Sciatic nerve (tissue), 2 donors: ENCODE measurements at regions not wholly inside any gene's neighbourhood (a gene's known extent, or its start where the extent isn't known, plus 50 kb on each side); places are given as distances from the start of the nearest gene placed in this dataset.
"Not testable (repeated sequence)": the region's sequence is repeated elsewhere in the genome, so short reads cannot be mapped to it uniquely, and the experiment has no call there.

Source experiments
- ATAC-seq: fragments of 200-7000 bp; cut with Tn5 transposase; one replicate; pipeline ENCODE4 v1.9.1; 2020; ENCODE audit warnings: mild to moderate bottlenecking, moderate library complexity
- DNase-seq: peaks from one replicate; pipeline ENCODE4 v3.0.0-alpha.2; 2020; ENCODE audit warnings: low spot score
- intact Hi-C: fragments of 100-400 bp; cut with DNase I; formaldehyde crosslinking; loops from one replicate; pipeline ENCODE4 v1.14.2; 2022
- donor health status: DM: no; HTN: no; CAD: no.
- donor health status: DM: no; HTN: no; CAD: no.

DNA sequence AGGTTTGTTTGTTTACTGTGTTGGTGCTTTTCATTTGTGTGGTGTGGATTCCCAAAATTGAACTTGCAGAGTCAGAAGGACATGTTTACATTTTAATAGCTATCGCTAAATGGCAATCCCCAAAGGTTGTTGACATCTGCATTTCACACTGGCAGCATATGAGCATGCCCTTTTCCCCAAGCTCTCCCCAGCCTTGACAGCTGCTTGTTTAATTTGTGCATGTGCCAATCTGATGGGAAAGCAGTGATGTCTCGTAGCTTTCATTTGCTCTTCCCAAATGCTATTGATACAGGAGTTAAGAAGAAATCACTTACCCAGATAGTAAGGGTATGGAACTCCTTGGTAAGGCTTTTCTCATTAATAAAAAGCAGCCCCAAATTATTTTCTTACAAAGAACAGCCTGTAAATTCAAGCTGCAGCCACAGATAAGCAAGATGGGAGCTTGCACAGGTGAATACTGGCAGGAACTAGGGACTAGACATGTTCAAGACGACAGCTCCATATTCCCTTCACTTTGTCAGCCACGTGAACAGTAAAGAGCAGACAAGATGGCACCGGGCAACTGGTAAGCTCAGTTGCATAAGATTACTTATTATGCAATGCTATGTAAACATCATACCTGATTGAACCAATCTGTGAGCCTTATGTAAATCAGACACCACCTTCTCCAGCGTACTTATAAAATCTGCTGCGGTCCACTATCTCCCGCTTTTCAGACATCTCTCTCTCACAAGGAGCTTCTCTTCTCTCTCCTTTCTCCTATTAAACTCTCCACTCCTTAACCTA, 87.4 kb downstream of the IGLL5 start:
- ATAC-seq, result no peak
- no peak for DNase-seq
- intact Hi-C loops, result no loop called here

DNA sequence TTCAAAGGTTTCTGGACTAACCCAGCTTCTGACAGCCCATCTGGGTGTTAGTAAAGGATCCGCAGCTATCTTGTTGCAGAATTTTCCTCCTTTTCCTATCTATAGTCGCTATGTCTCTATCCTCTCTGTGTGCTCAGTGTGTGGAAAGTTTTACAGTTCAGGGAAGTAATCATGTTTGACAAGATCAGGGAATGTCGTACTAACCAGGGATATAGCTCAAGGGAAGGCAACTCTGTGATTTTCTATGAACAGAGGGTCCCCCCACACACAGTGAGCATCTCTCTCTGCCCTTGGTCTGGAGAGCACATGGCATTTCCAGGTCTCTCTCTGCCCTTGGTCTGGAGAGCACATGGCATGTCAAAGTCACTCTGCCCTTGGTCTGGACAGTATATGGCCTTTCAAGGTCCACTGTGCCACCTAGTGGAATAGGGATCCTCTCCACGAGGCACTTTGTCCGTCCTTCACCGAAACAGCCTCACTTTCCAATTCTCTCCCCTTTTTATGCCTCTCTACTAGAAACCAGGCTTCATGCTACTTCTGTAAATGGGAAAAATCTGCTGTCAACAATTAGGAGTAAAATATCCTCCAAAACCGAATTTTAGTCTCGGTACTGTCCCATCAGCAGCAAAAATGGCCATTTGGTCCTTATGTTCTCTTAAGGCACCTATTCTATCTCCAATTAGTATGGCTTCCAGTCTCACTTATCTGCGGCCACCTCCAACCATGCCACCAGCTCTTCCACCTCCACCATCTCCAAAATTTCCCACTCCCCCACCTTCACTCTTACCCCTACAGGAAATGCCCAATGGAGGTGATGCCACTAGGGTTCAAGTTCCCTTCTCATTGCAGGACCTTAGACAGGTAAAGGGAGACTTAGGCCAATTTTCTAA, 88.7 kb downstream of the IGLL5 start:
- no peak for ATAC-seq
- intact Hi-C loops, result no loop called here
- no peak for DNase-seq

DNA sequence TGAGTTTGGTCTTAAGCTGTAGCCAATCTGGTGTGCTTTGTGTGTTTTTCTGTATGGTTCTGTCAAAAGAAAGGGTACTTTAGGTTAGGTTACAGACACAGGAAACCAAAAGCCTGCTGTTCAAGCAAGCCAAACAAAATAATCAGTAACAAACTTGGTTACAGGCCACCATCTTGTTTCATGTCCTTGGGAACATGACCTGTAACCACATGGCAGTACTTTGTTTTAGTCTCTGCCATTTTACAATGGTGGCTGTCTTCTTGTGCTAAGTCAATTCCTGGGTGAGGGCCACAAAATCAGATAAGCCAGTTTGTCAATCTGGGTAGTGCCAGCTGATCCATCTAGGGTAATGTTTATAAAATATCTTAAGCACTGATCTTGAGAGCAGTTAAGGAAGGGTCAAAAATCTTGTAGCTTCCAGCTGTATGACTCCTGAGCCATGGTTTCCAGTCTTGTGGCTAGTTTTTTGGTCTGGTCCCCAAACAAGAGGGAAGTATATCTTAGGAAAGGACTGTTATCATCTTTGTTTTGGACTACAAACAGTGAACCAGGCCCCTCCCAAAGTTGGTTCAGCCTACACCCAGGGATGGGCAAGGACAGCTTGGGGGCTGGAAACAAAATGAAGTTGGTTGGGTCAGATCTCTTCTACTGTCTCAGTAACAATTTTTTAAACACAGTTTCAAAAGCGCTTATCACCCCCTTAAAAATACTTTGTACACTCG, 90.0 kb downstream of the IGLL5 start:
- DNase-seq, result no peak
- ATAC-seq, result no peak
- intact Hi-C loops, result no loop called here

DNA sequence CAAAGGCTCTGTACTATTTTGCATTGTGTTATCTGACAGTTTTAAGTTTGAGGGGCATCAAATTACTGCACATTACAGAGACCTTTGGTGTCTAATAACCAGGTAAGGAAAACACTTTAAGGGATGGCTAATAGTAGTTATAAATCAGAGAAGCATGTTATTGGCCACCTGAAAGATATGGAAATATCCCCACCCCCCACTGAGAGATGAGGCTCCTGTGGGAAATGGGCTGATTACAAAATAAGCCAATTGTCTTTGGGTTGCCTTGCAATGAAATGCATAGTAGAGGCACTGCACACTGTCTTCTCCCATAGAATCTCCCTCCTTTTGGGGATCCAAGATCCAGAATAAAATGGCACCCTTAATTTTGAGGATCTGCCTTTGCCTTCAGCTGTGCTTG, 91.0 kb downstream of the IGLL5 start:
- intact Hi-C loops, result no loop called here
- ATAC-seq, result no peak
- DNase-seq, result no peak

DNA sequence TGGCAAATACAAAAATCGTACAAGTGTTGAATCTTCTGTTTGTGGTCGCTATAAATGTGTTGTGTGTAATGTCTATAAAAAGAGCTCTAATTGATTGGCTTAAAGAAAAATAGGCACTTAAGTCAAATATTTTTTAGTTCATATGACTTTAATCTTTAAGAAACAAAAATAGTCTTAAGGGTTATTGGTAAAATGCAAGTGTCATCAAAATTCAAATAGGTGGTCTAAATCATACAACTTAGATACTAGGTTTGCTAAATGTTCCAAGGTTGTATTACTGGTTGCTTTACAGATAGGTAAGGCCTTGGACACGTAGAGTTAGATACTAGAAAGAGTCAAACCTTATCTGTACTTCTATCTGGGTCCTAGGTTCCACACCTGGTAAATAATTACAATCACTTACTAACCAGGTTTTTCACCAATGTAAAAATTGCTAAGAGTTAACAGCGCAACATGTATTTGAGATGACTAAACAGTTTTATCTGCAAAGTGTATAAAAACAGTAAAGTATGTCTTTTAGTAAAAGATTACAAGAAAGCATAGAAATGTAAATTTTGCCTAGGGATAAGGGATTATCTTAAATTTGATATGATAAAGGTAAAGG, 91.1 kb upstream of the GNAZ start:
- ATAC-seq, result no peak
- DNase-seq, result no peak
- intact Hi-C loops, result no loop called here

DNA sequence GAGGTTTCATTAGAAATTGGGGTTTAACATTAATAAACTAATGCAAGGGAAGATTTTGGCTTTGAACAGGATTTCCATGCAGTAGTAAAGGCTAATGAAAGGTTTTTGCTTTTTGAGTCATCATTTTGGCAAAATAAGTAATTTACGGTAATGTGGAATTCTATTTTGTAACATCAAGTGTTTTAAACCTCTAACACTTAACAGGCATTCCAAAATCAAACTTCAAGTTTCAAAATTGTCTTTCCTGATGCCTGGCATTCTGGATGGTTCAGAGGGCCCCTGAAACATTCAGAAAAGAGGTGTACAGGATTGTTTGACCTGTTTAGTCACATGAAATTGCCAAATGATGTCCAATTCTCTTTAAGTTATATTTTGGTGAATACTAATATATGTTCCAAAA, 90.4 kb upstream of the GNAZ start:
- DNase-seq (no peak), ATAC-seq (no peak)
- intact Hi-C loops, result no loop called here

DNA sequence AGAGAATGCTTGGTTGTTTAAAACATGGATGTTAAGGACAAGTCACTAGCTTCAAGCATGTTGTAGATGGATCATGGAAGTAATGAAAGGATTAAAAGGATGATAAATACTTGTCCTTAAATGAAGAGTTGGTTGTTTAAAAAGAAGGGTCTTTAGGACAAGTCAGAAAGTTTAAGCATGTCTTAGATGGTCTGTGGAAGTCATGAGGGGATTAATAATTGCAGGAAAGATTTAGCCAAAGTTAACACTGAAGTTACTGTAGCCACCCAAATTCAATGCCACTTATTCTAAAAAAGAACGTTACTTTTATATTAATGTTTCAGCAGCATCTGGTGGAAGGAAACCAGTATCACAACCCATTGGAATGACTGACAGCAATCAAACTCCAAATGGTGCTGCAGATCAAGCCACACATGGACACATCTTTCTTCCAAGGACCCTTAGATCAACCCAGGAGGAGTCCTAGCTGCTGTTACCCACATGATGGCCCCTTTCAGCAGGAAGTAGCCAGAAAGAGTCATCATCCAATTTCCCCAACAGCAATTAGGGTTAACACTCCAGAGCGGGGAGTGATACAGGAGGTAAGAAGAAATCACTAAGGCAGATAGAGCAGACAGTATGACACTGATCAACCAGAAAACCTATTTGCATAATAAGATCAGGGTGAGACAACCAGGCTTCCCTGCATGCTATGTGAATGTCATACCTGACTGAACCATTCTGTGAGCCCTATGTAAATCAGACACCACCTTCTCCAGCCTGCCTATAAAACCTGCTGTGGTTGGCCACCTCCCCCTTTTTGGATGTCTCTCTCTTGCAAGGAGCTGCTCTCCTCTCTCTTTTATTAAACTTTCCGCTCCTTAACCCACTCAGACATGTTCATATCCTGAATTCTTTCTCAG, 88.4 kb upstream of the GNAZ start:
- DNase-seq, result no peak

DNA sequence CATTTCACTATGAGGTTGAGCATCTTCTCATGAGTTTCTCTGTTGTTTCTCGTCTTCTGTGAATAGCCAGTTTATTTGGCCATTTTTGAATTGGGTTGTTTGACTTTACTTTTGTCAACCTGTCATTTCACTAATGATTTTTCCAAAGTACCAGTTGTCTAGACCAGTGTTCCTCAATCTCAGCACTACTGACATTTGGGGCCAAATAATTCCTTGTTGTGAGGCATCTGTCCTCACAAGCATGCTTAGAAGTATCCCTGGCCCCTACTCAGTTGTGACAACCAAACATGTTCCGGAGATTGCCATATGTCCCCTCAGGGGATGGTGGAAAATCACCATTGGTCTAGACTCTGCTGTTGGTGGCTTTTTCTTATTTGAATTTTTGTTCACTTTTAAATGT, 87.7 kb upstream of the GNAZ start:
- intact Hi-C loops, result no loop called here
- ATAC-seq (no peak), DNase-seq (no peak)

More for the DNA sequence above, 88.4 kb upstream of the GNAZ start:
- ATAC-seq, result no peak
- intact Hi-C loops, result no loop called here

DNA sequence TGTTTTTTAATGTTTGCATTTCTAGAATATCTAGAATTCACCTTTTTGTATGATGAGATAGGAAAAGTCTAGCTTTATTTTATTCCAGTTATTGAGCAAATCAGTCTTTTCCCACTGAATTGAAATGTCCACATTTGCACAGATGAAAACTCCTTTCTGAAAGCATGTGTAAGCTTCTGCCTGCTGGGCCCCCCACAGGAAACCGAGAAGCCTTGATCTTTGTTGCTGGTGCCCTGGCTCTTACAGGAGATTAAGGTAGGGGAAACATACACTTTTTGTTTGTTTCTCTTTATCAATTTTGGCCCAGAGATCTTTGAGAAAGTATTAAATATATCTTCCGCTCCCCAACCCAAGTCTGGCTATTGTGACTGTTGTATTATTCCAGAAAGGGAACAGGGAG, 87.2 kb upstream of the GNAZ start:
- ATAC-seq (no peak), DNase-seq (no peak)
- intact Hi-C loops, result no loop called here

DNA sequence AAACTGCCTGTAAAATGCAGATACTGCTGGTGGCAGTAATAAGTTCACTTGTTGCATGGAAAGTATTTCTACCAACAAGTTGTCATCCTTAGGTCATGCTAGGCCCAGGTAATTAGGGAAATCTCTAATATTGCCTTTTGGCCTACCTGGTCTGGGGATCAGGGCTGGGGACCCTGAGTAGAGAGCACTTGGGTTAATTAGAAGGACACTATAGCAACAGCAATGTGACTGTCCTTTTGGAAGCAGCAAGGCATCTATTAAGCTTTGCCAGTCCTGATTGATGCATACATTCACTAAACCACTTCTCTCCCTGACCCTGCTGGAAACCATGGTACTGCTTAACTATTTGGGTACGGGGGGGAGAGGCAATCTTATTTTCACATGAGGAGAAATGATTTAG, 86.5 kb upstream of the GNAZ start:
- DNase-seq (no peak), ATAC-seq (no peak)
- intact Hi-C loops, result no loop called here

DNA sequence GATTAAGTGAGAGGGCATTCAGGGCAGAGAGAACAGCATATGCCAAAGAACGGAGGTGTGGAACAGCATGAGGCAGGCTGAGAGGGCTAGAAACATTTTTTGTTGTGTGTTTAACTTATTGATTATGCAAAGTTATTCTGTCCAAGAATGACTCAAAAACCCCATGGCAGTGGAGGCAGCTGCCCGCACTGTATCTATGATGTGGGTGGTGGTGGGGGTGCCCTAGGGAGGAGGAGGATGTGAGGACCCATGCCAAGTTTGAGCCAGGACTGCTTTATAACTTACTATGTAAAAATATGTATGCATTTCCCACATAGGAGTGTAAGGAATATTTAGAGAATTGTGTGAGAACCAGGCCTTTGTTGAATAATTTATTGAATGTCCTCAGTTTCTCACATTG, 85.4 kb upstream of the GNAZ start:
- intact Hi-C loops, result no loop called here
- DNase-seq (no peak), ATAC-seq (no peak)

DNA sequence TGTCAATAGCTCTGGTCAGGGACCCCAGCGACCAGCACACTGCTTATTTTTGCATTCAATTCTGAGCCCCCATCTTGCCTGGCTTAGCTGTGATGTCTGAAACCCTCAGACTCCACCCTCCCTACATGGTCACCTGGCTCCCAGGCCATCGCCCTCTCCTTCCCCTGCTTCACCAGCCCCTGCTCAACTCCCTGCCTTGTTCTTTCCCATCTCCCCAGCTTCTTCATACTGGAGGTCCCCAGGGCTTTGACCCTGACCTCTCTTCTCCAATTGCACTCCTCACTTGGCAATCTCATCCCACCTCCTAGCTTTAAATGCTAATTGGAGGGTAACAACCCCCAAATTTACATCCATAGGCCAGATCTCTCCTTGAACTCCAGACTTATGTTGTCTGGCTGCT, 84.3 kb upstream of the GNAZ start:
- DNase-seq (no peak), ATAC-seq (no peak)
- intact Hi-C loops, result no loop called here

DNA sequence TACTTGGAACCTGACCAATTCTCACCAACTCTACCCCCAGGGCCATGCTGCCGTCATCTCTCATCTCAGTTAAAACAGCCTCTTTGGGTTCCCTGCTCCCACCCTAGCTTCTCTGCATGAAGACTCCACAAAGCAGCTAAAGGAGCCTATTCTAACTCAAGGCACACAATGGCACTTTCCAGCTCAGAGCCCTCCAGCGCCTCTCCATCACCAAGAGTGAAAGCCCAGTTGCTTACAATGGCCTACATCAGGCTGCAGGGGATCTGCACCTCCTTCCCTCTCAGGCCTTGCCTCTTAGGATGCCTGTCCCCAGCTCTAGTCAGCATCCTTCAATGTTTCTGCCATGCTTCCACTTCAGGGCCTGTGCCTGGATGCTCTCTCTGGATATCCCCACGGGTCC, 83.7 kb upstream of the GNAZ start:
- ATAC-seq, result no peak
- DNase-seq, result no peak
- intact Hi-C loops, result no loop called here

DNA sequence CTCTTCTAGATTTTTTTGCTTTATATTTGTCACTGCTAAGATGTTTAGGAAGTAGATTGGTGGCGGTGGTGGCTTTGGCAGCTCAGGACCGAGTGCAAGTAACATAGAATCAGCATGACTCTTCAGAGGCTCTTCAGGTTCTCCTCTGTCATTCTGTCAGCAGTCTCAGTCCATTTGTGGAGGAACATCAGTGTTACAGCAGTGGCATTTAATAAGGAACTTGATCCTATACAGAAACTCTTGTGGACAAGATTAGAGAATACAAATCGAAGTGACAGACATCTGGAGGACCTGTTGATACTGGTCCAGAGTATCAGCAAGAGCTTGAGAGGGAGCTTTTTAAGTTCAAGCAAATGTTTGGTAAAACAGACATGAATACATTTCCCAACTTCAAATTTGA, 82.2 kb upstream of the GNAZ start:
- intact Hi-C loops, result no loop called here
- DNase-seq (no peak), ATAC-seq (no peak)

DNA sequence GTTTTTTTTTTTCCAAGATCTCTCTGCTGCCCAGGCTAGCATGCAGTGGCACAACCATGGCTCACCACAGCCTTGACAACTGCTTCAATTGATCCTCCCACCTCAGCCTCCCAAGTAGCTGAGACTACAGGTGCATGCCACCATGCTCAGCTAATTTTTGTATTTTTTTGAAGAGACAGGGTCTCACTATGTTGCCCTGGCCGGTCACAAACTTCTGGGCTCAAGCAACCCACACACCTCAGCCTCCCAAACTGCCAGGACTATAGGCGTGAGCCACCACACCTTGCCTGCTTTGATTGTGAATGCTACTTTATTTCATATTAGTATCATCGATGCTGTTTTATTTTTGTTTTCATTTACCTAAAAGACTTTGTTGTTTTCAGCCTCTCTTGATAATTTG, 81.5 kb upstream of the GNAZ start:
- ATAC-seq, result no peak
- DNase-seq, result no peak
- intact Hi-C loops, result no loop called here

DNA sequence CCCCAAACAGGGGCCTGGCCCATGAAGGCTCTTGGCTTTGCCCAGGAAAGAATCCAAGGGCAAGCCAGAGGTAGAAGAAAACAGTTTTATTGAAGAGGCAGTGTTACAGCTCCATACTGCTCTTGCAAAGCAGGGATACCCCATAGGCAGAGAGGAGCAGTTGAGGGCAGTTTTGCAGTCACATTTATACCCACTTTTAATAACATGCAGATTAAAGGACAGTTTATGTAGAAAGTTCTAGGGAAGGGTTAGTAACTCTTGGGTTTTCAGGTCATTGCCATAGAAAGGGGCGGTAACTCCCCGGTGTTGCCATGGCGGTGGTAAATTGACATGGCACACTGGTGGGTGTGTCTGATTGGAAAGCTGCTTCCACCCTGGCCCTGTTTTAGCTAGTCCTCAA, 80.5 kb upstream of the GNAZ start:
- ATAC-seq (no peak), DNase-seq (no peak)
- intact Hi-C loops, result no loop called here

DNA sequence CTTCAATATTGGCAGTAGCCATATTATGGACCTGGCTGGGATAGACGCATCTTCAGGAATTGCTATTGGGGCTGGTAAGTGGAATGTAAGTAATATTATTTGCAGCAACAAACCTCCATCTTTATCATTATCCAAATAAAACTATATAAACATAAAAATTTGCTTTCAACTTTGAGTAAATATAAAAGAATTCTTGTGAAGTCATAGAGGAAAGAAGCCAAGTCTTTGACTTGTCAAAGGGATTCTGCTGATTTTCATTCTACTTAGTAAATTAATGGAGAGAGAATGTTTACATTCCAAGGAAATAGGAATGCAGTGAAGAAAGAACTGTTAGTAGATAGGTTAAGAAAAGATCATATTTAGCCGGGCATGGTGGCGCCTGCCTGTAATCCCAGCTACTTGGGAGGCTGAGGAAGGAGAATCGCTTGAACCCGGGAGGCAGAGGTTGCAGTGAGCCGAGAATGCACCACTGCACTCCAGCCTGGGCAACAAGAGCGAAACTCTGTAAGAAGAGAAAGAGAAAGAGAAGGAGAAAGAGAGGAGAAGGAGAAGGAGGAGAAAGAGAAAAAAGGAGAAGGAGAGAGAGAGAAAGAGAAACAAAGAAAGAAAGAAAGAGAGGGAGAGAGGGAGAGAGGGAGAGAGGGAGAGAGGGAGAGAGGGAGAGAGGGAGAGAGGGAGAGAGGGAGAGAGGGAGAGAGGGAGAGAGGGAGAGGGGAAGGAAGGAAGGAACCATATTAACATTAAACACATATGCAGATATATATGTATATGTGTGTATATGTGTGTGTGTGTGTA, 79.4 kb upstream of the GNAZ start:
- ATAC-seq, intact Hi-C loops, DNase-seq: not testable (repeated sequence)

DNA sequence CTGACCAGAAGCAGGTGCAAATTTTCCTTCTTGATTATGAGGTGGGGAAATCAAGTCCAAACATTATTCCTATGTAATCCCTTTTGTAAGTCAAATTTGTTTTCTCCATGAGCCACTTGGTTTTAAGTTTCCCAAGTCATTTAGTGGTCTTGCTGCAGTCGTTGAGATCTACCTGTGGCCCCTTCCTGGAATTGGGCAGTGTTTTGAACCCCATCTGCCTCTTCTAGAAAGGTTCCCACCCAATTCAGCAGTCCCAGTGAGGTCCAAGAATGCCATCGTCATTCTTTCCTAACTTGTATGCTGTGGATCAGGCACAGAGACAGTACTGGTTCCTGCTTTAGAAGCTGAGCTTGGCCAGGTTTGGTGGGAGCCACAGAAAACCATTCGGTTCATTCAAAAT, 77.8 kb upstream of the GNAZ start:
- intact Hi-C loops, result no loop called here
- DNase-seq, result no peak
- ATAC-seq, result no peak
